ENCODE measurements at regions not wholly inside any gene's neighbourhood (a gene's known extent, or its start where the extent isn't known, plus 50 kb on each side); places are given as distances from the start of the nearest gene placed in this dataset.

- H3K4me1 Mint-ChIP-seq (ENCODE audit: low read depth), result no peaks in the 10 kb centered on the region
- intact Hi-C loops (cut with DNase I, micrococcal nuclease), result no loop called here
- no peak for ATAC-seq (ENCODE audit: poor library complexity)
Measured at GRCh38 chr14:81632157-81632556, 98.5 kb upstream of the SEL1L start.

GRCh38 chr14:81633496-81633895, 99.8 kb upstream of the SEL1L start:
- H3K27ac Mint-ChIP-seq, result no peak overlapping the region
- Histone ChIP-seq H3K4me1 (ENCODE audit: insufficient read depth, low read length) (no peaks in the 10 kb centered on the region), H3K4me3 (ENCODE audit: low read length) (no peak overlapping the region), H3K27me3 (ENCODE audit: control insufficient read depth in 1 of 2, insufficient read depth in 2 of 2, low read length in 2 of 2) (peaks cover 0 to 2% of the 10 kb centered on the region in 2 experiments), H3K36me3 (ENCODE audit: insufficient read depth, low read length) (no peaks in the 10 kb centered on the region), H3K9me3 (ENCODE audit: control insufficient read depth in 1 of 2, insufficient read depth in 1 of 2, low read length in 2 of 2) (no peaks in the 10 kb centered on the region), H3K27ac (ENCODE audit: low read depth in 1 of 2, low read length in 2 of 2) (no peak overlapping the region)
- CTCF ChIA-PET, result no interaction called here
- no peaks in the 10 kb centered on the region for H3K27me3 Mint-ChIP-seq
- POLR2A ChIA-PET, result no interaction called here
- H3K36me3 Mint-ChIP-seq (ENCODE audit: low read depth), result no peaks in the 10 kb centered on the region
- no peaks in the 10 kb centered on the region for H3K4me1 Mint-ChIP-seq (ENCODE audit: low read depth)
- intact Hi-C loops (cut with DNase I, micrococcal nuclease), result no loop called here
- TF ChIP-seq, protein P1, sequence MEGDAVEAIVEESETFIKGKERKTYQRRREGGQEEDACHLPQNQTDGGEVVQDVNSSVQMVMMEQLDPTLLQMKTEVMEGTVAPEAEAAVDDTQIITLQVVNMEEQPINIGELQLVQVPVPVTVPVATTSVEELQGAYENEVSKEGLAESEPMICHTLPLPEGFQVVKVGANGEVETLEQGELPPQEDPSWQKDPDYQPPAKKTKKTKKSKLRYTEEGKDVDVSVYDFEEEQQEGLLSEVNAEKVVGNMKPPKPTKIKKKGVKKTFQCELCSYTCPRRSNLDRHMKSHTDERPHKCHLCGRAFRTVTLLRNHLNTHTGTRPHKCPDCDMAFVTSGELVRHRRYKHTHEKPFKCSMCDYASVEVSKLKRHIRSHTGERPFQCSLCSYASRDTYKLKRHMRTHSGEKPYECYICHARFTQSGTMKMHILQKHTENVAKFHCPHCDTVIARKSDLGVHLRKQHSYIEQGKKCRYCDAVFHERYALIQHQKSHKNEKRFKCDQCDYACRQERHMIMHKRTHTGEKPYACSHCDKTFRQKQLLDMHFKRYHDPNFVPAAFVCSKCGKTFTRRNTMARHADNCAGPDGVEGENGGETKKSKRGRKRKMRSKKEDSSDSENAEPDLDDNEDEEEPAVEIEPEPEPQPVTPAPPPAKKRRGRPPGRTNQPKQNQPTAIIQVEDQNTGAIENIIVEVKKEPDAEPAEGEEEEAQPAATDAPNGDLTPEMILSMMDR (IDR thresholded peaks at IDR 0.05), result no peak
- H3K4me3 Mint-ChIP-seq, result no peak overlapping the region
- ATAC-seq (ENCODE audit: poor library complexity), result no peak
- no peaks in the 10 kb centered on the region for H3K9me3 Mint-ChIP-seq
- DNase-seq, result no peak

More at GRCh38 chr14:81632157-81632556, 98.5 kb upstream of the SEL1L start:
- Histone ChIP-seq H3K9me3 (ENCODE audit: control insufficient read depth in 1 of 2, insufficient read depth in 1 of 2, low read length in 2 of 2) (no peaks in the 10 kb centered on the region), H3K4me1 (ENCODE audit: insufficient read depth, low read length) (no peaks in the 10 kb centered on the region), H3K4me3 (ENCODE audit: low read length) (no peak overlapping the region), H3K36me3 (ENCODE audit: insufficient read depth, low read length) (no peaks in the 10 kb centered on the region), H3K27ac (ENCODE audit: low read depth in 1 of 2, low read length in 2 of 2) (no peak overlapping the region), H3K27me3 (ENCODE audit: control insufficient read depth in 1 of 2, insufficient read depth in 2 of 2, low read length in 2 of 2) (peaks cover 0 to 2% of the 10 kb centered on the region in 2 experiments)
- H3K9me3 Mint-ChIP-seq, result no peaks in the 10 kb centered on the region
- H3K36me3 Mint-ChIP-seq (ENCODE audit: low read depth), result no peaks in the 10 kb centered on the region
- TF ChIP-seq, protein P1 (IDR thresholded peaks at IDR 0.05), result no peak
- no peak for DNase-seq
- CTCF ChIA-PET, result no interaction called here
- H3K27ac Mint-ChIP-seq, result no peak overlapping the region
- no peaks in the 10 kb centered on the region for H3K27me3 Mint-ChIP-seq
- POLR2A ChIA-PET, result no interaction called here
- H3K4me3 Mint-ChIP-seq, result no peak overlapping the region

DNA sequence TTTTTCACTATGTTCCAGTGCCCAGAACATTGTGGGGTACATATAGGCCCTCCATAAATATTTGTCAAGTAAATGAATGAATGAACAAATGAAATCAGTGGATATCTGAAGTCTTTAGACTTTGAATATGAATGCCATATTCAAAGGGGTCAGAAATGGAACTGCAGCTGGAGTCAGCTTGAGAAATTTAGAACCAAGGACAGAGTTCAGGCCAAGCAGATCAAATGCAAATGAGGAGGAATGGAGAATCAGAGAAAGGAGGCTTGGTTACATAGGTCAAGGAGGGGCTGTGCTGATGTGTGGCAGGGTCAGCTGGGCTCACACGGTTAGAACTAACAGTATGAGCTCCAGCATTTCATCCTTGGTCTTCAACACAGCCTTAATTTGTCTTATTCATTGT, 104.0 kb upstream of the SEL1L start:
- H3K4me1 ChIP-seq (ENCODE audit: insufficient read depth, low read length), result no peaks in the 10 kb centered on the region
- H3K4me1 Mint-ChIP-seq (ENCODE audit: low read depth), result no peaks in the 10 kb centered on the region
- no peak for ATAC-seq (ENCODE audit: poor library complexity)
- no peaks in the 10 kb centered on the region for H3K36me3 ChIP-seq (ENCODE audit: insufficient read depth, low read length)
- ChIA-PET POLR2A (no interaction called here), CTCF (no interaction called here)
- no peaks in the 10 kb centered on the region for H3K9me3 Mint-ChIP-seq
- H3K4me3 ChIP-seq (ENCODE audit: low read length), result no peak overlapping the region
- no peaks in the 10 kb centered on the region for H3K27me3 ChIP-seq (ENCODE audit: control insufficient read depth in 1 of 2, insufficient read depth in 2 of 2, low read length in 2 of 2)
- H3K36me3 Mint-ChIP-seq (ENCODE audit: low read depth), result no peaks in the 10 kb centered on the region
- peaks cover 7% of the 10 kb centered on the region for H3K27me3 Mint-ChIP-seq
- H3K27ac Mint-ChIP-seq, result no peak overlapping the region
- H3K4me3 Mint-ChIP-seq, result no peak overlapping the region
- DNase-seq, result no peak
- intact Hi-C loops (cut with DNase I, micrococcal nuclease), result no loop called here
- TF ChIP-seq, protein P1 (IDR thresholded peaks at IDR 0.05), result no peak
- H3K9me3 ChIP-seq (ENCODE audit: control insufficient read depth in 1 of 2, insufficient read depth in 1 of 2, low read length in 2 of 2), result no peaks in the 10 kb centered on the region
- H3K27ac ChIP-seq (ENCODE audit: low read depth in 1 of 2, low read length in 2 of 2), result no peak overlapping the region

Data from CD4-positive, alpha-beta T cell (primary cell).